Stomach (tissue), 8 donors: ENCODE measurements at regions not wholly inside any gene's neighbourhood (a gene's known extent, or its start where the extent isn't known, plus 50 kb on each side); places are given as distances from the start of the nearest gene placed in this dataset.

Experiments used
- DNase-seq, 2 donors: peaks; one replicate each; pipeline versions ENCODE4 v3.0.0 to v3.0.0-alpha.2; 2013 to 2019
- H3K27ac ChIP-seq, 5 donors: fragments of 200-600 bp in 4 of 5; sonication (generic) in 4 of 5; one replicate each; pipeline ENCODE4 v1.5.1; 2013 to 2019; ENCODE audit warnings: mild to moderate bottlenecking in 1 of 5, moderate library complexity in 1 of 5
- H3K27me3 ChIP-seq, 3 donors: fragments of 200-600 bp; sonication (generic); one replicate each; pipeline ENCODE4 v1.5.1; 2017 to 2019; ENCODE audit warnings: mixed run types in 1 of 3
- H3K36me3 ChIP-seq, 4 donors: fragments of 200-600 bp; sonication (generic); 1 replicate in 3 of 4; 2 replicates in 1 of 4; pipeline ENCODE4 v1.5.1; 2016 to 2019
- H3K4me1 ChIP-seq, 4 donors: fragments of 200-600 bp; sonication (generic); one replicate each; pipeline ENCODE4 v1.5.1; 2016 to 2019
- H3K4me3 ChIP-seq, 4 donors: fragments of 200-600 bp; sonication (generic) in 3 of 4; one replicate each; pipeline ENCODE4 v1.5.1; 2016 to 2019; ENCODE audit warnings: mild to moderate bottlenecking in 1 of 4
- H3K9me3 ChIP-seq, 4 donors: fragments of 200-600 bp; sonication (generic); one replicate each; pipeline ENCODE4 v1.5.1; 2016 to 2019
- CTCF ChIP-seq, 7 experiments: fragments of 450-650 bp in 4 of 7; fragments of 200-600 bp in 3 of 7; sonication (generic) in 3 of 7; IDR thresholded peaks; one replicate each; pipeline ENCODE4 v1.5.1; 2016 to 2019; ENCODE audit warnings: antibody characterized with exemption in 7 of 7, control low read depth in 2 of 7, mild to moderate bottlenecking in 1 of 7
- EP300 ChIP-seq: sonication (generic); formaldehyde crosslinking; IDR thresholded peaks from one replicate; pipeline ENCODE4 v1.6.1; 2017; ENCODE audit warnings: antibody characterized with exemption
- POLR2A ChIP-seq, 4 donors: fragments of 450-650 bp; IDR thresholded peaks; one replicate each; pipeline ENCODE4 v1.6.1; 2016; ENCODE audit warnings: antibody characterized with exemption in 4 of 4, control low read depth in 2 of 4, mild to moderate bottlenecking in 1 of 4, moderate library complexity in 1 of 4
- POLR2AphosphoS5 ChIP-seq, 3 donors: sonication (generic); formaldehyde crosslinking; IDR thresholded peaks; one replicate each; pipeline ENCODE4 v1.6.1; 2016; ENCODE audit warnings: antibody characterized with exemption in 3 of 3
- WGBS, 5 donors: extraction: QIAGEN DNeasy Blood & Tissue Kit in 3 of 5; methylation state at CpG; one replicate each; pipeline versions ENCODE4 v1.1.5 to v1.1.7; 2013 to 2018; 5-methylcytosine and 5-hydroxymethylcytosine counted together
- intact Hi-C: fragments of 100-400 bp; cut with DNase I; formaldehyde crosslinking; loops from one replicate; pipeline ENCODE4 v1.15.1; 2023; ENCODE audit warnings: low total_unique reads
- donor health status: healthy with polysubstance abuse.
- donor health status: Bipolar disorder and iron deficiency.
- donor health status: healthy.

GRCh38 chr11:15671216-15671615, 556.5 kb downstream of the INSC start:
- TF ChIP-seq CTCF (IDR thresholded peaks at IDR 0.05) (no peak), POLR2AphosphoS5 (IDR thresholded peaks at IDR 0.05) (no peak), EP300 (no peak), POLR2A (IDR thresholded peaks at IDR 0.05) (no peak)
- intact Hi-C loops: no loop called here
- Histone ChIP-seq H3K9me3 (peaks cover 0 to 6% (median 0%) of the 10 kb centered on the region in 4 donors), H3K4me1 (peaks cover 0 to 15% (median 4%) of the 10 kb centered on the region in 4 donors), H3K4me3 (no peak overlapping the region), H3K27me3 (no peaks in the 10 kb centered on the region), H3K36me3 (no peaks in the 10 kb centered on the region), H3K27ac (no peak overlapping the region)
- no peak for DNase-seq

GRCh38 chr11:15672825-15673224, 558.1 kb downstream of the INSC start:
- intact Hi-C loops: no loop called here
- TF ChIP-seq POLR2A (IDR thresholded peaks at IDR 0.05): no peak
- no peak for TF ChIP-seq POLR2AphosphoS5 (IDR thresholded peaks at IDR 0.05)
- TF ChIP-seq EP300: no peak
- no peak for TF ChIP-seq CTCF (IDR thresholded peaks at IDR 0.05)
- H3K9me3 ChIP-seq: peaks cover 0 to 10% (median 4%) of the 10 kb centered on the region in 4 donors
- whole genome bisulfite sequencing, 5 donors: 72 to 91% (median 86%) methylated on average over 3 of the region's 3 CpGs
- peaks cover 0 to 15% (median 4%) of the 10 kb centered on the region in 4 donors for H3K4me1 ChIP-seq
- H3K27me3 ChIP-seq: no peaks in the 10 kb centered on the region
- DNase-seq: no peak
- H3K27ac ChIP-seq: no peak overlapping the region
- H3K4me3 ChIP-seq: no peak overlapping the region
- no peaks in the 10 kb centered on the region for H3K36me3 ChIP-seq

- Histone ChIP-seq H3K4me1 (peaks cover 0 to 15% (median 4%) of the 10 kb centered on the region in 4 donors), H3K27me3 (no peaks in the 10 kb centered on the region), H3K27ac (no peak overlapping the region), H3K4me3 (no peak overlapping the region), H3K9me3 (peaks cover 0 to 13% (median 6%) of the 10 kb centered on the region in 4 donors), H3K36me3 (no peaks in the 10 kb centered on the region)
- DNase-seq: no peak
- intact Hi-C loops: no loop called here
- TF ChIP-seq CTCF (IDR thresholded peaks at IDR 0.05): no peak
- no peak for TF ChIP-seq POLR2A (IDR thresholded peaks at IDR 0.05)
- TF ChIP-seq POLR2AphosphoS5 (IDR thresholded peaks at IDR 0.05): no peak
- TF ChIP-seq EP300: no peak
Observed at GRCh38 chr11:15673408-15673831, 558.7 kb downstream of the INSC start.

- Histone ChIP-seq H3K36me3 (no peaks in the 10 kb centered on the region), H3K4me1 (peaks cover 0 to 8% (median 4%) of the 10 kb centered on the region in 4 donors), H3K27ac (no peak overlapping the region), H3K9me3 (peaks cover 0 to 13% (median 6%) of the 10 kb centered on the region in 4 donors), H3K27me3 (no peaks in the 10 kb centered on the region), H3K4me3 (no peak overlapping the region)
- DNase-seq: no peak
- WGBS, 5 donors: 85 to 97% (median 95%) methylated on average over 1 of the region's 1 CpG
- intact Hi-C loops: loop anchor here (2.0 kb wide), 1 partner anchor 28 kb away; no protein-coding TSS in a partner anchor
- no peak for TF ChIP-seq EP300
- no peak for TF ChIP-seq POLR2A (IDR thresholded peaks at IDR 0.05)
- TF ChIP-seq POLR2AphosphoS5 (IDR thresholded peaks at IDR 0.05): no peak
- TF ChIP-seq CTCF (IDR thresholded peaks at IDR 0.05): no peak
Observed at GRCh38 chr11:15674756-15675155, 560.0 kb downstream of the INSC start.
